ENCODE measurements at regions not wholly inside any gene's neighbourhood (a gene's known extent, or its start where the extent isn't known, plus 50 kb on each side); places are given as distances from the start of the nearest gene placed in this dataset.

GRCh38 chr15:88992216-88992615 is 79.0 kb upstream of the MFGE8 start:
- TF ChIP-seq CTCF (IDR thresholded peaks at IDR 0.05; ENCODE audit: control extremely low read depth in 1 of 3, insufficient read depth in 1 of 3, low read depth in 1 of 3, low read length in 3 of 3) (no peak), CHD1 (IDR thresholded peaks at IDR 0.05; ENCODE audit: low read depth, low read length) (no peak), JUND (IDR thresholded peaks at IDR 0.05; ENCODE audit: low read length) (no peak), MAFK (IDR thresholded peaks at IDR 0.05; ENCODE audit: low read depth, low read length) (no peak), BRCA1 (IDR thresholded peaks at IDR 0.05; ENCODE audit: low read depth, low read length) (no peak), CBX8 (IDR thresholded peaks at IDR 0.05; ENCODE audit: borderline replicate concordance, low read depth, low read length) (no peak), SUZ12 (IDR thresholded peaks at IDR 0.05; ENCODE audit: low read length) (no peak), RAD21 (IDR thresholded peaks at IDR 0.05 in 1 of 2, conservative IDR thresholded peaks at IDR 0.05 in 1 of 2; ENCODE audit: low read depth in 2 of 2, low read length in 2 of 2) (no peak)

Measured in H1 (cell line).